Stomach (tissue), 8 donors: ENCODE measurements at regions not wholly inside any gene's neighbourhood (a gene's known extent, or its start where the extent isn't known, plus 50 kb on each side); places are given as distances from the start of the nearest gene placed in this dataset.
"Not testable (repeated sequence)": the region's sequence is repeated elsewhere in the genome, so short reads cannot be mapped to it uniquely, and the experiment has no call there.

Experiments
- DNase-seq, 2 donors: peaks; one replicate each; pipeline versions ENCODE4 v3.0.0 to v3.0.0-alpha.2; 2013 to 2019
- H3K27ac ChIP-seq, 5 donors: fragments of 200-600 bp in 4 of 5; sonication (generic) in 4 of 5; one replicate each; pipeline ENCODE4 v1.5.1; 2013 to 2019; ENCODE audit warnings: mild to moderate bottlenecking in 1 of 5, moderate library complexity in 1 of 5
- H3K27me3 ChIP-seq, 3 donors: fragments of 200-600 bp; sonication (generic); one replicate each; pipeline ENCODE4 v1.5.1; 2017 to 2019; ENCODE audit warnings: mixed run types in 1 of 3
- H3K36me3 ChIP-seq, 4 donors: fragments of 200-600 bp; sonication (generic); 1 replicate in 3 of 4; 2 replicates in 1 of 4; pipeline ENCODE4 v1.5.1; 2016 to 2019
- H3K4me1 ChIP-seq, 4 donors: fragments of 200-600 bp; sonication (generic); one replicate each; pipeline ENCODE4 v1.5.1; 2016 to 2019
- H3K4me3 ChIP-seq, 4 donors: fragments of 200-600 bp; sonication (generic) in 3 of 4; one replicate each; pipeline ENCODE4 v1.5.1; 2016 to 2019; ENCODE audit warnings: mild to moderate bottlenecking in 1 of 4
- H3K9me3 ChIP-seq, 4 donors: fragments of 200-600 bp; sonication (generic); one replicate each; pipeline ENCODE4 v1.5.1; 2016 to 2019
- CTCF ChIP-seq, 7 experiments: fragments of 450-650 bp in 4 of 7; fragments of 200-600 bp in 3 of 7; sonication (generic) in 3 of 7; IDR thresholded peaks; one replicate each; pipeline ENCODE4 v1.5.1; 2016 to 2019; ENCODE audit warnings: antibody characterized with exemption in 7 of 7, control low read depth in 2 of 7, mild to moderate bottlenecking in 1 of 7
- EP300 ChIP-seq: sonication (generic); formaldehyde crosslinking; IDR thresholded peaks from one replicate; pipeline ENCODE4 v1.6.1; 2017; ENCODE audit warnings: antibody characterized with exemption
- POLR2A ChIP-seq, 4 donors: fragments of 450-650 bp; IDR thresholded peaks; one replicate each; pipeline ENCODE4 v1.6.1; 2016; ENCODE audit warnings: antibody characterized with exemption in 4 of 4, control low read depth in 2 of 4, mild to moderate bottlenecking in 1 of 4, moderate library complexity in 1 of 4
- POLR2AphosphoS5 ChIP-seq, 3 donors: sonication (generic); formaldehyde crosslinking; IDR thresholded peaks; one replicate each; pipeline ENCODE4 v1.6.1; 2016; ENCODE audit warnings: antibody characterized with exemption in 3 of 3
- WGBS, 5 donors: extraction: QIAGEN DNeasy Blood & Tissue Kit in 3 of 5; methylation state at CpG; one replicate each; pipeline versions ENCODE4 v1.1.5 to v1.1.7; 2013 to 2018; 5-methylcytosine and 5-hydroxymethylcytosine counted together
- intact Hi-C: fragments of 100-400 bp; cut with DNase I; formaldehyde crosslinking; loops from one replicate; pipeline ENCODE4 v1.15.1; 2023; ENCODE audit warnings: low total_unique reads
- donor health status: healthy with polysubstance abuse.
- donor health status: Bipolar disorder and iron deficiency.
- donor health status: healthy.

GRCh38 chr3:144023543-144023942 is 51.9 kb downstream of the DIPK2A start:
- H3K9me3 ChIP-seq, H3K4me3 ChIP-seq, H3K27ac ChIP-seq, intact Hi-C loops, H3K36me3 ChIP-seq, H3K4me1 ChIP-seq, H3K27me3 ChIP-seq, DNase-seq: not testable (repeated sequence)
- 87 to 100% (median 95%) methylated on average over 3 to 11 of the region's 11 CpGs for WGBS, 5 donors

- WGBS, 5 donors = 74 to 93% (median 89%) methylated on average over 4 of the region's 4 CpGs
- Histone ChIP-seq H3K27me3 (no peaks in the 10 kb centered on the region), H3K36me3 (no peaks in the 10 kb centered on the region), H3K27ac (no peak overlapping the region), H3K4me3 (no peak overlapping the region), H3K9me3 (peaks cover 0 to 4% (median 0%) of the 10 kb centered on the region in 4 donors), H3K4me1 (peaks cover 0 to 25% (median 10%) of the 10 kb centered on the region in 4 donors)
- TF ChIP-seq CTCF (IDR thresholded peaks at IDR 0.05) = no peak
- TF ChIP-seq POLR2A (IDR thresholded peaks at IDR 0.05) = no peak
- TF ChIP-seq POLR2AphosphoS5 (IDR thresholded peaks at IDR 0.05) = no peak
- no peak for TF ChIP-seq EP300
- peak in 1 of 2 donors; percentile 30 for DNase-seq
- intact Hi-C loops = no loop called here
Measured at GRCh38 chr3:144028798-144029411, 57.3 kb downstream of the DIPK2A start.

GRCh38 chr3:144029769-144030168 is 58.1 kb downstream of the DIPK2A start:
- H3K36me3 ChIP-seq = no peaks in the 10 kb centered on the region
- peaks cover 0 to 25% (median 10%) of the 10 kb centered on the region in 4 donors for H3K4me1 ChIP-seq
- H3K9me3 ChIP-seq = peaks cover 0 to 4% (median 0%) of the 10 kb centered on the region in 4 donors
- TF ChIP-seq CTCF (IDR thresholded peaks at IDR 0.05) (no peak), EP300 (no peak), POLR2A (IDR thresholded peaks at IDR 0.05) (no peak), POLR2AphosphoS5 (IDR thresholded peaks at IDR 0.05) (no peak)
- no peaks in the 10 kb centered on the region for H3K27me3 ChIP-seq
- DNase-seq = no peak
- H3K27ac ChIP-seq = no peak overlapping the region
- intact Hi-C loops = no loop called here
- WGBS, 5 donors = 92 to 95% (median 94%) methylated on average over 2 of the region's 2 CpGs
- H3K4me3 ChIP-seq = no peak overlapping the region

GRCh38 chr3:144031938-144032337 is 60.3 kb downstream of the DIPK2A start:
- Histone ChIP-seq H3K36me3 (no peaks in the 10 kb centered on the region), H3K4me3 (no peak overlapping the region), H3K9me3 (peaks cover 0 to under 1% (median 0%) of the 10 kb centered on the region in 4 donors), H3K4me1 (peaks cover 0 to 25% (median 10%) of the 10 kb centered on the region in 4 donors), H3K27me3 (no peaks in the 10 kb centered on the region), H3K27ac (no peak overlapping the region)
- intact Hi-C loops = no loop called here
- DNase-seq = peak; percentile 58 to 79
- TF ChIP-seq POLR2A (IDR thresholded peaks at IDR 0.05) (no peak), CTCF (IDR thresholded peaks at IDR 0.05) (no peak), POLR2AphosphoS5 (IDR thresholded peaks at IDR 0.05) (no peak), EP300 (no peak)
- 26 to 45% (median 34%) methylated on average over 5 of the region's 5 CpGs for WGBS, 5 donors

GRCh38 chr3:144032531-144033239 is 61.1 kb downstream of the DIPK2A start:
- H3K36me3 ChIP-seq = no peaks in the 10 kb centered on the region
- no peaks in the 10 kb centered on the region for H3K9me3 ChIP-seq
- TF ChIP-seq POLR2A (IDR thresholded peaks at IDR 0.05) = no peak
- no peak for TF ChIP-seq POLR2AphosphoS5 (IDR thresholded peaks at IDR 0.05)
- no peak for TF ChIP-seq CTCF (IDR thresholded peaks at IDR 0.05)
- no peak for TF ChIP-seq EP300
- no peak overlapping the region for H3K4me3 ChIP-seq
- intact Hi-C loops = no loop called here
- no peak overlapping the region for H3K27ac ChIP-seq
- H3K27me3 ChIP-seq = no peaks in the 10 kb centered on the region
- no peak for DNase-seq
- 56 to 71% (median 65%) methylated on average over 5 of the region's 5 CpGs for WGBS, 5 donors
- peaks cover 0 to 25% (median 10%) of the 10 kb centered on the region in 4 donors for H3K4me1 ChIP-seq
